Upper lobe of left lung (tissue), 4 donors: ENCODE measurements at regions not wholly inside any gene's neighbourhood (a gene's known extent, or its start where the extent isn't known, plus 50 kb on each side); places are given as distances from the start of the nearest gene placed in this dataset.

Experiments used
- EP300 ChIP-seq, 4 donors: sonication (generic); formaldehyde crosslinking; IDR thresholded peaks; one replicate each; pipeline ENCODE4 v1.5.1; 2017; ENCODE audit warnings: antibody characterized with exemption in 4 of 4, control low read depth in 2 of 4
- POLR2A ChIP-seq, 4 donors: fragments of 450-650 bp; IDR thresholded peaks; one replicate each; pipeline ENCODE4 v1.5.1; 2016 to 2017; ENCODE audit warnings: antibody characterized with exemption in 4 of 4, mild to moderate bottlenecking in 2 of 4
- POLR2AphosphoS5 ChIP-seq, 2 donors: sonication (generic); formaldehyde crosslinking; IDR thresholded peaks; one replicate each; pipeline ENCODE4 v1.5.1; 2017; ENCODE audit warnings: antibody characterized with exemption in 2 of 2
- TF ChIP-seq, protein P1 (sequence below), 6 experiments: fragments of 450-650 bp in 4 of 6; fragments of 200-600 bp in 2 of 6; sonication (generic) in 2 of 6; IDR thresholded peaks; one replicate each; pipeline ENCODE4 v1.5.1; 2016 to 2019; ENCODE audit warnings: antibody characterized with exemption in 6 of 6

DNA sequence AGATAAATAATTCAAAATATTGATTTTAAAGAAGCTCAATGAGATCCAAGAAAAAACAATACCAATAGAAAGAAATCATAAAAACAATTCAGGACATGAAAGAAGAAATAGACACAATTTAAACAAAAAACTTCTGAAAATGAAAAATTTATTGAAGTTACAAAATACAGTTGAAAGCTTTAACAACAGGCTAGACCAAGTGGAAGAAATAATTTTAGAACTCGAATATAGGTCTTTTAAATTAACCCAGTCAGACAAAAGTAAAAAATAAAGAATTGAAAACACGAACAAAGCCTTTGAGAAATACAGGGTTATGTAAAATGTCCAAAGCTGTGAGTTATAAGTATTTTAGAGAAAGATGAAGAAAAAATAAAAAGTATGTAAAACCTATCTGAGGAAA lies 152.4 kb upstream of the SMIM30 start:
- TF ChIP-seq, protein P1, sequence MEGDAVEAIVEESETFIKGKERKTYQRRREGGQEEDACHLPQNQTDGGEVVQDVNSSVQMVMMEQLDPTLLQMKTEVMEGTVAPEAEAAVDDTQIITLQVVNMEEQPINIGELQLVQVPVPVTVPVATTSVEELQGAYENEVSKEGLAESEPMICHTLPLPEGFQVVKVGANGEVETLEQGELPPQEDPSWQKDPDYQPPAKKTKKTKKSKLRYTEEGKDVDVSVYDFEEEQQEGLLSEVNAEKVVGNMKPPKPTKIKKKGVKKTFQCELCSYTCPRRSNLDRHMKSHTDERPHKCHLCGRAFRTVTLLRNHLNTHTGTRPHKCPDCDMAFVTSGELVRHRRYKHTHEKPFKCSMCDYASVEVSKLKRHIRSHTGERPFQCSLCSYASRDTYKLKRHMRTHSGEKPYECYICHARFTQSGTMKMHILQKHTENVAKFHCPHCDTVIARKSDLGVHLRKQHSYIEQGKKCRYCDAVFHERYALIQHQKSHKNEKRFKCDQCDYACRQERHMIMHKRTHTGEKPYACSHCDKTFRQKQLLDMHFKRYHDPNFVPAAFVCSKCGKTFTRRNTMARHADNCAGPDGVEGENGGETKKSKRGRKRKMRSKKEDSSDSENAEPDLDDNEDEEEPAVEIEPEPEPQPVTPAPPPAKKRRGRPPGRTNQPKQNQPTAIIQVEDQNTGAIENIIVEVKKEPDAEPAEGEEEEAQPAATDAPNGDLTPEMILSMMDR (IDR thresholded peaks at IDR 0.05) = no peak
- no peak for TF ChIP-seq POLR2AphosphoS5 (IDR thresholded peaks at IDR 0.05)
- TF ChIP-seq POLR2A (IDR thresholded peaks at IDR 0.05) = no peak
- no peak for TF ChIP-seq EP300 (IDR thresholded peaks at IDR 0.05)
